ENCODE measurements at regions not wholly inside any gene's neighbourhood (a gene's known extent, or its start where the extent isn't known, plus 50 kb on each side); places are given as distances from the start of the nearest gene placed in this dataset.

DNA sequence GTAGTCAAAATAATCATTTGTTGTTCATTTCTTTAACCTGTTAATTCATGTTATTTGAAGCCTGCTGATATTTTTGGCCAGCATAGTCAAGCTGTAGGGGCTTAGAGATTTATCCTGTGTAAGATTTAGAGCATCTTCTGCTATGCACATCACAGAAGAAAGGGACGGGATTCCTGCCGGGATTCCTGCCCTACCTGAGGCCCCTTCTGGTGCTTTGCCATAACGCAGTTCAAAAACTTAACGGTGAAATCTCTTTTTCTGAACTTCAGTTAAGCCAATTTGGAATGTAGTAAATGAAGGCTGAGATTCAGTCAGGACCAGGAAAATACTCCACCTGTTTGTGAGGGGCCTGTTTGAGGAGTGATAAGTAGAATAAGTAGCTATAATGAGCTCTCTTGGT lies 50.7 kb upstream of the TMEM260 start:
- Histone ChIP-seq H3K4me2 (ENCODE audit: low read depth, low read length) (no peak overlapping the region), H3K79me1 (ENCODE audit: low read depth in 1 of 2, low read length in 2 of 2) (no peaks in the 10 kb centered on the region), H2BK20ac (ENCODE audit: low read depth, low read length) (no peak overlapping the region), H2BK15ac (ENCODE audit: low read depth, low read length) (no peak overlapping the region), H2BK120ac (ENCODE audit: low read depth, low read length) (no peak overlapping the region), H3K4ac (ENCODE audit: low read depth, low read length) (no peak overlapping the region), H3K36me3 (ENCODE audit: control insufficient read depth, insufficient read depth, low read length) (no peaks in the 10 kb centered on the region), H2AK5ac (ENCODE audit: low read depth, low read length) (no peak overlapping the region), H3K9ac (ENCODE audit: low read depth, low read length) (no peak overlapping the region), H3K18ac (ENCODE audit: low read depth, low read length) (no peak overlapping the region), H2BK5ac (ENCODE audit: low read depth, low read length, poor library complexity, severe bottlenecking) (no peak overlapping the region), H4K5ac (ENCODE audit: low read depth, low read length) (no peak overlapping the region), H3K27me3 (ENCODE audit: control insufficient read depth, insufficient read depth, low read length) (peaks cover 12% of the 10 kb centered on the region), H3K23ac (ENCODE audit: low read depth, low read length) (no peak overlapping the region), H4K91ac (ENCODE audit: insufficient read depth, low read depth, low read length) (no peak overlapping the region), H3K4me3 (ENCODE audit: insufficient read depth, low read depth, low read length) (no peak overlapping the region), H3K9me1 (ENCODE audit: insufficient read depth, low read length) (no peaks in the 10 kb centered on the region), H3K4me1 (ENCODE audit: control insufficient read depth, insufficient read depth, low read length) (no peaks in the 10 kb centered on the region), H4K8ac (ENCODE audit: low read depth in 2 of 2, low read length in 2 of 2) (no peak overlapping the region), H3K27ac (ENCODE audit: insufficient read depth, low read length) (no peak overlapping the region), H3K56ac (ENCODE audit: extremely low read depth, insufficient read depth, low read length) (no peak overlapping the region), H2AFZ (replicated peaks; ENCODE audit: low read length, poor library complexity) (no peak overlapping the region), H3K9me3 (ENCODE audit: control insufficient read depth, insufficient read depth, low read length) (no peaks in the 10 kb centered on the region), H2AK9ac (replicated peaks; ENCODE audit: low read depth, low read length, poor library complexity) (no peak overlapping the region), H3K14ac (replicated peaks; ENCODE audit: low read depth, low read length) (no peak overlapping the region), H4K20me1 (ENCODE audit: insufficient read depth, low read length) (no peaks in the 10 kb centered on the region)
- BruUV-seq (replicated peaks), result no TSS peak
- no CpG with 5 or more reads among the region's 4 CpGs for WGBS, 2 experiments (ENCODE audit: extremely low coverage in 2 of 2, insufficient read length in 1 of 2)
- ATAC-seq (ENCODE audit: low read depth) (no peak), DNase-seq (no peak)
- POLR2A ChIA-PET (ENCODE audit: unreplicated experiment), result no interaction called here
- intact Hi-C loops (cut with micrococcal nuclease) (no loop called here), dilution Hi-C loops (cut with HindIII; ENCODE audit: low sequenced_read_pairs, unreplicated experiment) (no loop called here), in situ Hi-C loops (cut with MboI; ENCODE audit: low sequenced_read_pairs) (no loop called here)
- CTCF ChIA-PET, result no interaction called here
- no peak for TF ChIP-seq MAFK (IDR thresholded peaks at IDR 0.05; ENCODE audit: low read depth, low read length)
- TF ChIP-seq ELK1 (IDR thresholded peaks at IDR 0.05; ENCODE audit: borderline replicate concordance, low read depth, low read length), result no peak
- TF ChIP-seq, protein P1, sequence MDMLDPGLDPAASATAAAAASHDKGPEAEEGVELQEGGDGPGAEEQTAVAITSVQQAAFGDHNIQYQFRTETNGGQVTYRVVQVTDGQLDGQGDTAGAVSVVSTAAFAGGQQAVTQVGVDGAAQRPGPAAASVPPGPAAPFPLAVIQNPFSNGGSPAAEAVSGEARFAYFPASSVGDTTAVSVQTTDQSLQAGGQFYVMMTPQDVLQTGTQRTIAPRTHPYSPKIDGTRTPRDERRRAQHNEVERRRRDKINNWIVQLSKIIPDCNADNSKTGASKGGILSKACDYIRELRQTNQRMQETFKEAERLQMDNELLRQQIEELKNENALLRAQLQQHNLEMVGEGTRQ (IDR thresholded peaks at IDR 0.05; ENCODE audit: low read depth, low read length), result no peak
